Hippocampal formation (tissue), 2 donors: ENCODE measurements at regions not wholly inside any gene's neighbourhood (a gene's known extent, or its start where the extent isn't known, plus 50 kb on each side); places are given as distances from the start of the nearest gene placed in this dataset.

ENCODE experiments used
- DNase-seq, 2 donors: peaks; one replicate each; lab custom pipeline; 2025; lab: John Stamatoyannopoulos, UW

DNA sequence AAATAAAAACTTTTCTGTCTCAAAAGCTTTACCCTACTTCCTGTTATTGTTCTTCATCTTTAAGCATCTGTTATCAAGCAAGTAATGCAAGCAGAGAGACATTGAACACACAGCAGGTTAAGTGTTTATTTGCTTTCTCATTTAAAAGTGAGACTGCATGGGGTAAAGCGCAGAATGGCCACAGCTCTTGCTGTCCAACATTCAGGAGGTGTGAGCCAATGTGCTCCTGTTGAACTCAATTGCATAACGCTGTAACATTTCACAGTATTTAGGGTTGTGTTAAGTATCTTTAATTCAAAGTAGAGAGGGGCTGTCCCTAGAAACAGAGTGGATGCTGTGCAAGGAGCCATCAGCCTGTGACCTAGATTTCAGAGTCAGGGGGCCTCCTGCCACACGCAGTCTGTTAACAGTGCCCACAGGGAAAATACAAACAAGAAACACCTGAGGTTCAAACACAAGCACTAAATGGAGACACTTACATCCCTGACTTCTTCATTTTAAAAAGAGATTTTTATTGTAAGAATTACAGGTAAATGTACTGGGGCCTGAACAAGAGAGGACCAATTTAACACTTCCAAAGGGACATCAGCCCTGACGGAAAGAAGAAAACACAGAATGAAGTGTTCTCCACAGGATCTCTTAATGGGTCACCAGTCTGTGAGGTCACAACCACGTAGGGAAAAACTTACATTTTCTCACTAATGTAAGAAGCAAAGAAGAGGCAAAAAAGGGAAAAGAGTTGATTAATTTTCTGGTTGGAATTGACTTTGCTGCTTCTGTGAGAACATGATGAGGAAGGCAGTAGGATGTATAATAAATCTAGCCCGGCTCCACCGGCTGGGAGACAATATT is 815.1 kb downstream of the VGLL3 start:
- no peak for DNase-seq

DNA sequence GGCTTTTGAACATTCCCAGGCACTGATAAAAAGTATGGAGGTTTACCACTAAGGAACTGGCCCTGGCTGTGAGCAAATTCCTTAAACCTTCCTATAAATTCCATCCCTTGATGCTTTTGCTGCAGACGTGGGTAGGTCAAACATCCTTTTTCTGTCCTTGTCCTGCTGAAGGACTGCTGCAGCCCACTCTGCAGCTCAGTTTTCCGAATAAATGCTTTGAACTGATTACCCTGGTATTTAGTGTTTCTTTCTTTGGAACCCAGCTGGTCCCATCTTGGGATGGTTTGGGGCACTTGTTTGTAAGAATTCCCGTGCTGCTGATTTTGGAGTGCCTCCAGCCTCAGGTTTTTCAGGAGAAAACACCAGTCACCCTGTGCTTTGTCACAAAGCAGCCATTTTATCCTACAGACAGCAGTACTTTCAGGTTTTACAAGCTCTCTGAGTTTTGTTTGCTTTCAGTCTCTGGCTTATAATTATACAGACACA is 815.9 kb downstream of the VGLL3 start:
- DNase-seq = no peak

DNA sequence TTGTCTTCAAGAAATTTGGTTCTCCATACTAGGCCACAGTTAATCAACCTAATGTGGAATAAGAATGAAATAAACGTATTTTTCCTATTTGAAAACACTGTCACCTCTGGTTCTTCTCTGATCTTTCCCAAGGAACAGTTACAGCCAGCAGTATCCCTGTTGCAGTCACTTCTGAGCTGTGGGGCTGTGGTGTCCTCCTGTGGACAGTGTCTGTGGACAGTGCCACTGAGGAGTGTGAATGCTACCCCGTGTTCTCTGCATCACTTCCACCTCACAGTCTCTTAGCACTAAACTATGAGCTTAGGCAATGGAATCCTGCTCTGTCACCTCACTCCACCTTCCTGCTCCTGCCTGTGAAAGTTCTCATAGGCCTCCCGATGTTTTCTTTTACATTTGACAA is 817.5 kb downstream of the VGLL3 start:
- DNase-seq = no peak

DNA sequence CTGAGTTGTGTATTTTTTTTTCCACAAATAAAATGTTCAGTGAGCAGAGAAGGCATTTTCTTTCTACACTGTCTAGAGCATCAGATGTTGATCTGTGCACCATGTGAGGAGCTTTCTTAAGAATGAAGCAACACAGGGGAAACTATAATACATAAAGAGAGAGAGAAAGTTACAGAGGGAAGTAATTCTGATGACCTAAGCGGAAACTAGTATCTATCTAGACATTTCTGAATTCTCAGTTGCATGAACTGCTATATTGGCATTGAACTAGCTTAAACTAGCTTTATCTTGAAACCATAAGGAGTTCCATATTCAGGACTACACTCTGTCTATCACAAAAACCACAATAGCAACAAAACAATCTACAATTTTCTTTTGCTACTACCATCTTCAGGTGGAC is 822.4 kb downstream of the VGLL3 start:
- DNase-seq = no peak

DNA sequence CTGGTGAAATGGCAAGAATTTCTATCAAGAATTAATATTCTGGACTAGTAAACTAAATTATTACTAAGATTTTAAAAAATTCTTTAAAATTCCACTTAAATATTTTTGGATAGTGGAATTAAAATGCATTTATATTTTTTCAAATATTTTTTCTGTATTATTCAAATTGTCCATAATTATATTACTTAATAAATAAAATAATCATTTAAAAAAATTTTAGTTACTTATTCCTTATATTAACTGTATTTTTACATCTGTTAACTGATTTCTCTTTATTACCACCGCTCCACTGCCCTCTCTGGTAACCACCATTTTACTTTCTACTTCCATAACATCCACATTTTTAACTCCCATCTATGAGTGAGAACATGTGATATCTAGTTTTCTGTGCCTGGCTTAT is 828.4 kb downstream of the VGLL3 start:
- no peak for DNase-seq

DNA sequence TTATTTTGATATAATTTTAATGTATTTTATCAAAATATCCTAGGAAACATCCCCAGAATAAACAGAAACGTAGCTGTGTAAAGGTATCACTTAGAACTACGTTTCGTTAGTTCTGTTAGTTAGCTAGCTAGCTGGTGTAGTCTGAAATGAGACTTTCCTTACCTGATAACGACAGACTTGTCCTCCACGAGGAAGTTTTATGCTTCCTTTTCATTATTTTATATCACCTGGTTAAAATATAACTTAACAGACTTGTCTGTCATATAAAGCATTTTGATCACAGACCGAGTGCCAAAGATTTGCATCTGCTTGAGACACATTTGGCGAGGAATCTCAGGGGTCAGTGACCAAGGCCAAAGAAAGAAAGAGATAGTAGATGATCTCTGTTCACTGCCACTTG is 829.5 kb downstream of the VGLL3 start:
- no peak for DNase-seq

DNA sequence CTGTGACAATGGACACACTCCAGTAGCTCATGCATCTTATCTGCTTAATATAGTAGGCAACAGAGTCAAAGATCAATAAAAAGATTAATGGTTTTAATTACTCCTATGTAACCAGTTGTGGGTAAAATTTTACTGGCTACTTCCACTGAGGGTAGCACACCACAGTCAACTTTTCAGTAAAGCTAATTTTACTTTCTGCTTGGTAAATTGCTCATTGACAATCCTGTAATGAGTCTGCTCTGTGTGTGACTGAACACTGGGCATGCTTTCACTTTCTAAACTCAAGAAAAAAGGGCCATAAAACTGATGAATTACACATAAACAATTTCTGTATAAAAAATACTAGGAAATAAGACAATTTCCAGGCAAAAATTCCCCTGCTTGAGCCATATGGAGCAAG is 838.3 kb downstream of the VGLL3 start:
- DNase-seq = no peak

DNA sequence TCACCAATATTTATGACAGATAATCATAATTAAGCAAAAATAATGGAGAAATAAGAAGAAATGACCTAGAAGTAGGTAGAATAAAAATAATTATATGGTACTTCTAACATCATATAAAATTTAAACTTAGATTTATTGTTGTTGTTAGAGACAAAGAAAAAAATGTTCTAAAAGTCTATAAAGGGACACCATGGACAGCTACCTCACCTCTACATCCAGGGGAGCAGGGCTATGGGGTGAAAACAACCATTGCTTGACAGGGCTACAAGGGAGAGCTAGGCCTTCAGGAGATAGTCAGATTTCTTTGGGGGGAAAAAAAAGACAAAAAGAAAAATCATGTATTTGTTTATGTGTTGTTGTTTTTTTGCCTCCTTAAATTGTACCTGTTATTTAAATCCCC is 841.9 kb downstream of the VGLL3 start:
- DNase-seq = no peak

DNA sequence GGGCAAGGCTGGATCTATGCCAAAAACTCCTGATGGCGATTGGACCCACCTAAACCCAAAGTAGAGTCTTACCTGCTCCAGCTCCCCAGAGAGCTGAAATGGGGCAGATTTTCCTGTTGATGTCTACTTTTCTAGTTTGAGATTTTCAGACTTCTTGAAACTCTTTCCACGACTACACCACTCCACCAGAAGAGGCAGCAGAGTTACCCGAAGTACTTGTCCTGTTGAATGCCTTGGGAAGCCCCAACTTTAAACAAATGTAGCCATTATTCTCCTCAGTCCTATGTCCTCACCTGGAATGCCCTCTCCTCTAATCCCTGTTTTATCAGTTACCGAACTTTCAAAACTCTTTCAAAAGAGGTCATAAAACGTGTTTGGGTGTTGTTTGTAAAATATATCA is 843.8 kb downstream of the VGLL3 start:
- DNase-seq = no peak

DNA sequence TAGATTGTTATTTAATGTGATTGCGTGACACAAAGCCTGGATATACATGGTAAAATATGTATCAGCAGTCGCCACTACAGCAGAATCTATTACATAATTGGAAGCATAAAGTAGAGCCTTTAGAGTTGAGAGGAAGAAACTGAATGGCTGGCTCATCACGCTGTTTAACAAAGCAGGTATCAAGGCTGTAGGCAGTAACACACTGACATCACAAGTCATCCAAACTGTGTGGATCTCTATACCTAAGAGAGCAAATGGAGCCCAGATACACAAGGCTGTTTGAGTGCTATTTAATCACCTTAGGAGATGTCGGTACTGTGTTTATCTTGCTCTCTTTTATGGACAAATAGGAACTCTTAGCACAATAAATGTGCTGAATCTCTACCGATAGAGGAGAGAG is 864.4 kb downstream of the VGLL3 start:
- DNase-seq = no peak
